A673 (cell line): ENCODE measurements at regions not wholly inside any gene's neighbourhood (a gene's known extent, or its start where the extent isn't known, plus 50 kb on each side); places are given as distances from the start of the nearest gene placed in this dataset.

Source experiments
- CTCF ChIP-seq: fragments of 300-800, 200-600 bp; sonication (generic); conservative IDR thresholded peaks from 2 replicates; pipeline ENCODE4 v1.5.1; 2017; ENCODE audit warnings: low read depth, mild to moderate bottlenecking, antibody characterized with exemption, low read length, moderate library complexity, mixed read lengths
- EZH2 ChIP-seq: fragments of 200-600 bp; sonication (generic); IDR thresholded peaks from 2 replicates; pipeline ENCODE4 v1.6.1; 2017; ENCODE audit warnings: borderline replicate concordance, low read depth, mild to moderate bottlenecking, mixed read lengths, antibody characterized with exemption, low read length; ENCODE audit not compliant: poor library complexity, severe bottlenecking

DNA sequence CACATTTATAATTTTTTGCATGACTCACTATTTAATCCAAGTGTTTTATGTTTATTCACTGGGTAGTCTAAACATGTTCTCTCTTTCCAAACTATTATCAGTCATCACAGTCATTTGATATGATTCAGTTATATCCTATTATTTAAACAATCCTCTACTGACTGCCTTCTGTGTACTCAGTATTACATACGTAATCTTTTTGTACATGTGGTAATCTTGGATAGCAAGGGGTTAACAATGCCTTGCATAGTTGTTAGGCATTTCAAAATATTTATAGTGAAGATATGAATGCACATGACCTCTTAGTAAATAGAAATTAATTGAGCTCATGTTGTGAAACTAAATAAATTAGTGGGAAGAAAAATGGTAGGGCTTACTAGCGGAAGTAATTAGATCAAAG, 379.4 kb upstream of the KIAA1217 start:
- no peak for TF ChIP-seq CTCF
- TF ChIP-seq EZH2: no peak
